Spleen (tissue), 7 donors: ENCODE measurements at regions not wholly inside any gene's neighbourhood (a gene's known extent, or its start where the extent isn't known, plus 50 kb on each side); places are given as distances from the start of the nearest gene placed in this dataset.

Experiments
- POLR2A ChIP-seq, 3 donors: fragments of 450-650 bp; IDR thresholded peaks; one replicate each; pipeline ENCODE4 v1.5.1; 2017; ENCODE audit warnings: antibody characterized with exemption in 3 of 3, mild to moderate bottlenecking in 1 of 3
- TF ChIP-seq, protein P1 (sequence below), 11 experiments: fragments of 200-600 bp in 7 of 11; fragments of 450-650 bp in 4 of 11; sonication (generic) in 4 of 11; IDR thresholded peaks in 8 of 11; conservative IDR thresholded peaks in 3 of 11; 1 replicate in 7 of 11; 2 replicates in 4 of 11; pipeline versions ENCODE4 v1.4.0 to v1.8.0; 2016 to 2021; ENCODE audit warnings: antibody characterized with exemption in 11 of 11, inconsistent platforms in 4 of 11, mild to moderate bottlenecking in 1 of 11
- donor health status: DM: no; HTN: no; CAD: no; lungs with moderate emphysema.
- donor health status: DM: no; HTN: no; CAD: no.
- donor health status: DM: no; HTN: no; CAD: no.

DNA sequence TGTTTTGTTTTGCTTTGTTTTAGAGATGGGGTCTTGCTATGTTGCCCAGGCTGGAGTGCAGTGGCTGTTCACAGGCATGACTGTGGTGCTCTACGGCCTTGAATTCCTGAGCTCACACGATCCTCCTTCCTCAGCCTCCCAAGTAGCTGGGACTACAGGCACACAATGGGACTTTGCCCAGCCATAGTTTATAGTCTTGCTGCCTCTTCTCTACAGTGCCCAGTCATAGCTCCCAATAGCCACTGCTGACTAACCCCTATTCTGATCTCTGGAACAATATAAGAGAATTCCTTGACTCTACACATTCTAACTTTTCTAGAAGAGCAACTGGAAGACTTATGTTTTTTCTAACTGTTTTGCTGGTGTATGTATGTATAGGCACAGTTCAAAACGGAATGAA lies 319.2 kb downstream of the PCDH7 start:
- TF ChIP-seq, protein P1, sequence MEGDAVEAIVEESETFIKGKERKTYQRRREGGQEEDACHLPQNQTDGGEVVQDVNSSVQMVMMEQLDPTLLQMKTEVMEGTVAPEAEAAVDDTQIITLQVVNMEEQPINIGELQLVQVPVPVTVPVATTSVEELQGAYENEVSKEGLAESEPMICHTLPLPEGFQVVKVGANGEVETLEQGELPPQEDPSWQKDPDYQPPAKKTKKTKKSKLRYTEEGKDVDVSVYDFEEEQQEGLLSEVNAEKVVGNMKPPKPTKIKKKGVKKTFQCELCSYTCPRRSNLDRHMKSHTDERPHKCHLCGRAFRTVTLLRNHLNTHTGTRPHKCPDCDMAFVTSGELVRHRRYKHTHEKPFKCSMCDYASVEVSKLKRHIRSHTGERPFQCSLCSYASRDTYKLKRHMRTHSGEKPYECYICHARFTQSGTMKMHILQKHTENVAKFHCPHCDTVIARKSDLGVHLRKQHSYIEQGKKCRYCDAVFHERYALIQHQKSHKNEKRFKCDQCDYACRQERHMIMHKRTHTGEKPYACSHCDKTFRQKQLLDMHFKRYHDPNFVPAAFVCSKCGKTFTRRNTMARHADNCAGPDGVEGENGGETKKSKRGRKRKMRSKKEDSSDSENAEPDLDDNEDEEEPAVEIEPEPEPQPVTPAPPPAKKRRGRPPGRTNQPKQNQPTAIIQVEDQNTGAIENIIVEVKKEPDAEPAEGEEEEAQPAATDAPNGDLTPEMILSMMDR (IDR thresholded peaks at IDR 0.05 in 8 of 11, conservative IDR thresholded peaks at IDR 0.05 in 3 of 11) = no peak
- no peak for TF ChIP-seq POLR2A (IDR thresholded peaks at IDR 0.05)
